ENCODE measurements at regions not wholly inside any gene's neighbourhood (a gene's known extent, or its start where the extent isn't known, plus 50 kb on each side); places are given as distances from the start of the nearest gene placed in this dataset.
"Not testable (repeated sequence)": the region's sequence is repeated elsewhere in the genome, so short reads cannot be mapped to it uniquely, and the experiment has no call there.

GRCh38 chrX:115840729-115841409 is 279.9 kb downstream of the PLS3 start:
- not testable (repeated sequence) for DNase-seq (ENCODE audit: insufficient read length, low spot score); FAIRE-seq

- not testable (repeated sequence) for DNase-seq (ENCODE audit: insufficient read length, low spot score); FAIRE-seq
These were observed 290.0 kb downstream of the PLS3 start for GRCh38 chrX:115850986-115851385.

- DNase-seq (ENCODE audit: insufficient read length, low spot score); FAIRE-seq: not testable (repeated sequence)
These were observed 292.3 kb downstream of the PLS3 start for GRCh38 chrX:115853260-115853659.

GRCh38 chrX:115881170-115881569 is 289.4 kb upstream of the AGTR2 start:
- not testable (repeated sequence) for FAIRE-seq; DNase-seq (ENCODE audit: insufficient read length, low spot score)

GRCh38 chrX:115884121-115884520 is 286.4 kb upstream of the AGTR2 start:
- DNase-seq (ENCODE audit: insufficient read length, low spot score); FAIRE-seq: not testable (repeated sequence)

GRCh38 chrX:115888041-115888440 is 282.5 kb upstream of the AGTR2 start:
- not testable (repeated sequence) for DNase-seq (ENCODE audit: insufficient read length, low spot score)

GRCh38 chrX:115888519-115888918 is 282.0 kb upstream of the AGTR2 start:
- DNase-seq (ENCODE audit: insufficient read length, low spot score); FAIRE-seq: not testable (repeated sequence)

More at GRCh38 chrX:115888041-115888440, 282.5 kb upstream of the AGTR2 start:
- not testable (repeated sequence) for FAIRE-seq

GRCh38 chrX:115889121-115889890 is 281.2 kb upstream of the AGTR2 start:
- no peak for FAIRE-seq
- TF ChIP-seq CTCF (IDR thresholded peaks at IDR 0.05; ENCODE audit: insufficient read depth, missing control alignments) = no peak
- DNase-seq (ENCODE audit: insufficient read length, low spot score) = no peak

GRCh38 chrX:115892056-115892708 is 278.4 kb upstream of the AGTR2 start:
- no peak for TF ChIP-seq CTCF (IDR thresholded peaks at IDR 0.05; ENCODE audit: insufficient read depth, missing control alignments)
- DNase-seq (ENCODE audit: insufficient read length, low spot score) = no peak
- FAIRE-seq = no peak

GRCh38 chrX:115892787-115893671 is 277.5 kb upstream of the AGTR2 start:
- DNase-seq (ENCODE audit: insufficient read length, low spot score) (no peak), FAIRE-seq (no peak)
- TF ChIP-seq CTCF (IDR thresholded peaks at IDR 0.05; ENCODE audit: insufficient read depth, missing control alignments) = no peak
